ENCODE measurements at regions not wholly inside any gene's neighbourhood (a gene's known extent, or its start where the extent isn't known, plus 50 kb on each side); places are given as distances from the start of the nearest gene placed in this dataset.

- TF ChIP-seq, protein P1, sequence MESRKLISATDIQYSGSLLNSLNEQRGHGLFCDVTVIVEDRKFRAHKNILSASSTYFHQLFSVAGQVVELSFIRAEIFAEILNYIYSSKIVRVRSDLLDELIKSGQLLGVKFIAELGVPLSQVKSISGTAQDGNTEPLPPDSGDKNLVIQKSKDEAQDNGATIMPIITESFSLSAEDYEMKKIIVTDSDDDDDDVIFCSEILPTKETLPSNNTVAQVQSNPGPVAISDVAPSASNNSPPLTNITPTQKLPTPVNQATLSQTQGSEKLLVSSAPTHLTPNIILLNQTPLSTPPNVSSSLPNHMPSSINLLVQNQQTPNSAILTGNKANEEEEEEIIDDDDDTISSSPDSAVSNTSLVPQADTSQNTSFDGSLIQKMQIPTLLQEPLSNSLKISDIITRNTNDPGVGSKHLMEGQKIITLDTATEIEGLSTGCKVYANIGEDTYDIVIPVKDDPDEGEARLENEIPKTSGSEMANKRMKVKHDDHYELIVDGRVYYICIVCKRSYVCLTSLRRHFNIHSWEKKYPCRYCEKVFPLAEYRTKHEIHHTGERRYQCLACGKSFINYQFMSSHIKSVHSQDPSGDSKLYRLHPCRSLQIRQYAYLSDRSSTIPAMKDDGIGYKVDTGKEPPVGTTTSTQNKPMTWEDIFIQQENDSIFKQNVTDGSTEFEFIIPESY (IDR thresholded peaks at IDR 0.05): no peak
- TF ChIP-seq RAD21 (IDR thresholded peaks at IDR 0.05): no peak
- no peak for TF ChIP-seq HNF4A (conservative IDR thresholded peaks at IDR 0.05)
- no peak for TF ChIP-seq MAX (IDR thresholded peaks at IDR 0.05)
- TF ChIP-seq RXRA (IDR thresholded peaks at IDR 0.05): no peak
- TF ChIP-seq ATF3 (IDR thresholded peaks at IDR 0.05): no peak
Measured at GRCh38 chr4:97411356-97411755, 731.9 kb downstream of the STPG2 start (continued).

DNA sequence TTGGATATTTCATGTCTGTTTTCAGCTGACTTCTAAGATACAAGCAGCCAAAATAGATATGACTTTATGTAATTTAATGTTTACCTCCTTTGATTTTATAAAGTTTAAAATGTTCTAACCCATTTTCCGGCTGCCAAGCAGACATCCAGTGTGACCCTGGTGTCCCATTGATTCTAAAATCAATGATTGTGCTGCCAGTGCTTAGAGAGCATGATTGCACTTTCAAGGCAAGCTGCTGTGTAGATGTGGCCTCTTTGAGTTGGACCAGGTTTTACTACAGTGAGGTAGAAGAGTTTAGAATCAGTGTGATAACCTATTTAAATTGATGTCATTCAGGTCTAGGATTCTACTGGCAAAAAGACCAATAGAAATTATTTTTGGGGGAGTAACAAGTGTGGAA lies 730.9 kb downstream of the STPG2 start:
- Histone ChIP-seq H3K27me3 (ENCODE audit: control insufficient read depth in 4 of 4, insufficient read depth in 4 of 4, low read length in 3 of 4) (no peaks in the 10 kb centered on the region), H3K27ac (ENCODE audit: low read depth in 1 of 2, low read length in 2 of 2) (no peak overlapping the region), H3K4me1 (ENCODE audit: control insufficient read depth in 4 of 4, insufficient read depth in 4 of 4, low read length in 3 of 4) (peaks cover 1 to 13% (median 8%) of the 10 kb centered on the region in 4 donors), H3K9ac (ENCODE audit: low read depth in 1 of 2, low read length in 2 of 2) (no peak overlapping the region), H3K9me3 (ENCODE audit: control insufficient read depth in 4 of 4, low read length in 3 of 4) (no peaks in the 10 kb centered on the region), H3K36me3 (ENCODE audit: control insufficient read depth in 4 of 4, insufficient read depth in 3 of 4, low read depth in 1 of 4, low read length in 3 of 4) (no peaks in the 10 kb centered on the region), H3K4me3 (ENCODE audit: low read depth in 1 of 3, low read length in 3 of 3) (no peak overlapping the region)
- 39% methylated on average over 1 of the region's 1 CpG for WGBS
- no peak for DNase-seq (ENCODE audit: low spot score)
- TF ChIP-seq HNF4G (IDR thresholded peaks at IDR 0.05) (no peak), RXRA (IDR thresholded peaks at IDR 0.05) (peak in 1 of 2 donors; percentile 13), SP1 (IDR thresholded peaks at IDR 0.05) (no peak), HNF4A (conservative IDR thresholded peaks at IDR 0.05) (peak in 1 of 2 donors; percentile 7)

- no peak for DNase-seq (ENCODE audit: low spot score)
- WGBS: 87% methylated on average over 4 of the region's 4 CpGs
Measured at GRCh38 chr4:97414161-97414560, 729.1 kb downstream of the STPG2 start.

More at GRCh38 chr4:97414161-97414560, 729.1 kb downstream of the STPG2 start:
- Histone ChIP-seq H3K4me3 (ENCODE audit: low read depth in 1 of 3, low read length in 3 of 3) (no peak overlapping the region), H3K9ac (ENCODE audit: low read depth in 1 of 2, low read length in 2 of 2) (no peak overlapping the region), H3K4me1 (ENCODE audit: control insufficient read depth in 4 of 4, insufficient read depth in 4 of 4, low read length in 3 of 4) (peaks cover 1 to 13% (median 8%) of the 10 kb centered on the region in 4 donors), H3K27me3 (ENCODE audit: control insufficient read depth in 4 of 4, insufficient read depth in 4 of 4, low read length in 3 of 4) (no peaks in the 10 kb centered on the region), H3K27ac (ENCODE audit: low read depth in 1 of 2, low read length in 2 of 2) (no peak overlapping the region), H3K36me3 (ENCODE audit: control insufficient read depth in 4 of 4, insufficient read depth in 3 of 4, low read depth in 1 of 4, low read length in 3 of 4) (no peaks in the 10 kb centered on the region), H3K9me3 (ENCODE audit: control insufficient read depth in 4 of 4, low read length in 3 of 4) (no peaks in the 10 kb centered on the region)
- TF ChIP-seq YY1 (IDR thresholded peaks at IDR 0.05) (no peak), GABPA (IDR thresholded peaks at IDR 0.05 in 1 of 2, conservative IDR thresholded peaks at IDR 0.05 in 1 of 2) (no peak), SP1 (IDR thresholded peaks at IDR 0.05) (no peak), RXRA (IDR thresholded peaks at IDR 0.05) (no peak), FOXA2 (IDR thresholded peaks at IDR 0.05) (no peak), HNF4A (conservative IDR thresholded peaks at IDR 0.05) (no peak), HNF4G (IDR thresholded peaks at IDR 0.05) (no peak), REST (IDR thresholded peaks at IDR 0.05) (no peak), TAF1 (conservative IDR thresholded peaks at IDR 0.05) (no peak), FOXA1 (IDR thresholded peaks at IDR 0.05) (no peak), JUND (IDR thresholded peaks at IDR 0.05) (no peak), RAD21 (IDR thresholded peaks at IDR 0.05) (no peak), ATF3 (IDR thresholded peaks at IDR 0.05) (no peak), NR2F2 (IDR thresholded peaks at IDR 0.05) (no peak), MAX (IDR thresholded peaks at IDR 0.05) (no peak), EGR1 (IDR thresholded peaks at IDR 0.05; ENCODE audit: low read depth in 2 of 2) (no peak)
- TF ChIP-seq, protein P1 (IDR thresholded peaks at IDR 0.05): no peak
- TF ChIP-seq, protein P2, sequence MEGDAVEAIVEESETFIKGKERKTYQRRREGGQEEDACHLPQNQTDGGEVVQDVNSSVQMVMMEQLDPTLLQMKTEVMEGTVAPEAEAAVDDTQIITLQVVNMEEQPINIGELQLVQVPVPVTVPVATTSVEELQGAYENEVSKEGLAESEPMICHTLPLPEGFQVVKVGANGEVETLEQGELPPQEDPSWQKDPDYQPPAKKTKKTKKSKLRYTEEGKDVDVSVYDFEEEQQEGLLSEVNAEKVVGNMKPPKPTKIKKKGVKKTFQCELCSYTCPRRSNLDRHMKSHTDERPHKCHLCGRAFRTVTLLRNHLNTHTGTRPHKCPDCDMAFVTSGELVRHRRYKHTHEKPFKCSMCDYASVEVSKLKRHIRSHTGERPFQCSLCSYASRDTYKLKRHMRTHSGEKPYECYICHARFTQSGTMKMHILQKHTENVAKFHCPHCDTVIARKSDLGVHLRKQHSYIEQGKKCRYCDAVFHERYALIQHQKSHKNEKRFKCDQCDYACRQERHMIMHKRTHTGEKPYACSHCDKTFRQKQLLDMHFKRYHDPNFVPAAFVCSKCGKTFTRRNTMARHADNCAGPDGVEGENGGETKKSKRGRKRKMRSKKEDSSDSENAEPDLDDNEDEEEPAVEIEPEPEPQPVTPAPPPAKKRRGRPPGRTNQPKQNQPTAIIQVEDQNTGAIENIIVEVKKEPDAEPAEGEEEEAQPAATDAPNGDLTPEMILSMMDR (IDR thresholded peaks at IDR 0.05; ENCODE audit: low read depth, low read length, missing input control): no peak

All from liver (tissue), 8 donors.